Activated naive CD4-positive, alpha-beta T cell treated with anti-CD3 and anti-CD28 coated beads, Interleukin-2, amount 10 ng/mL, durations not matched to agents 7 days and 5 days (primary cell): ENCODE measurements at regions not wholly inside any gene's neighbourhood (a gene's known extent, or its start where the extent isn't known, plus 50 kb on each side); places are given as distances from the start of the nearest gene placed in this dataset.

Experiments
- CTCF ChIA-PET: fragments of 350-600 bp; sonication (Branson Sonifier 250); formaldehyde crosslinking; loops from one replicate; lab custom pipeline; 2021; ENCODE audit warnings: antibody characterized with exemption; lab: Charles Lee
- DNase-seq: peaks from one replicate; pipeline ENCODE4 v3.0.0-alpha.2; 2020
- H3K27ac Mint-ChIP-seq: one replicate; pipeline ENCODE4 v1.8.0; 2021; ENCODE audit warnings: mild to moderate bottlenecking, moderate library complexity, mixed read lengths
- H3K27me3 Mint-ChIP-seq: one replicate; pipeline ENCODE4 v1.8.0; 2021; ENCODE audit warnings: mild to moderate bottlenecking, mixed read lengths
- H3K36me3 Mint-ChIP-seq: one replicate; pipeline ENCODE4 v1.8.0; 2021; ENCODE audit warnings: mixed read lengths
- H3K4me1 Mint-ChIP-seq: one replicate; pipeline ENCODE4 v1.8.0; 2021; ENCODE audit warnings: mixed read lengths
- H3K4me3 Mint-ChIP-seq: one replicate; pipeline ENCODE4 v1.8.0; 2021; ENCODE audit warnings: mild to moderate bottlenecking, moderate library complexity, mixed read lengths
- H3K9me3 Mint-ChIP-seq: one replicate; pipeline ENCODE4 v1.8.0; 2021; ENCODE audit warnings: mixed read lengths

DNA sequence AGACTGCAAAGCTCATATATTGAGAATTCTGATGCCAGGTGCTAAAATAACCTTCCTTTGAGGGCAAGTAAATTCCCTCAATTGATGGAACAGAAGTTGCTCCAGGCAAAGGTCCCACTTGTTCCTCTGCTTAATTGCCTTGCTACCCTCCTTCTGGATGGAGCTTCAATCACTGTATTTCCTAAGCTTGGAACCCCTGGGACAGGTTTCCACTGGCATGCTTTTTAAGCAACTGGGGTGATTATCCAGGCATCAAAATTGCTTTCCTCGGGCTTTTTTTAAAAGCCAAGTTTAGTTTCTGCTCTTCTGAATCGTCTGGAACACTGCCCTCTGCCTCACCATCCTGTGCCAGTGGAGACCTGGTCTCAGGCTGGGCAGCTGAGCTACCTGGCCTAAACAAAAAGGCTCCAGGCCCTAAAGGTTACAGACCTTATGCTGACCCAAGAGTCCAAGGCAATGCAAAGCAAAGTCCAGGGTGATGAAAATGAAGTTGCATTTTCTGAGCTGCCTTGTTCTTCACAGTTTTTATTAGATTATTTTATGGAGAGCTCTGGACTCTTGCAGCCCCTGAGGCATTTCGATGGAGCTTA lies 167.9 kb upstream of the CD180 start:
- no peak overlapping the region for H3K27ac Mint-ChIP-seq
- H3K4me3 Mint-ChIP-seq = no peak overlapping the region
- peaks cover 8% of the 10 kb centered on the region for H3K4me1 Mint-ChIP-seq
- CTCF ChIA-PET = interaction anchor here (0.8 kb wide), 1 partner anchor 573 kb away, joined by 3 read pairs; no protein-coding TSS in a partner anchor
- H3K9me3 Mint-ChIP-seq = no peaks in the 10 kb centered on the region
- H3K27me3 Mint-ChIP-seq = peaks cover 3% of the 10 kb centered on the region
- no peak for DNase-seq
- no peaks in the 10 kb centered on the region for H3K36me3 Mint-ChIP-seq

DNA sequence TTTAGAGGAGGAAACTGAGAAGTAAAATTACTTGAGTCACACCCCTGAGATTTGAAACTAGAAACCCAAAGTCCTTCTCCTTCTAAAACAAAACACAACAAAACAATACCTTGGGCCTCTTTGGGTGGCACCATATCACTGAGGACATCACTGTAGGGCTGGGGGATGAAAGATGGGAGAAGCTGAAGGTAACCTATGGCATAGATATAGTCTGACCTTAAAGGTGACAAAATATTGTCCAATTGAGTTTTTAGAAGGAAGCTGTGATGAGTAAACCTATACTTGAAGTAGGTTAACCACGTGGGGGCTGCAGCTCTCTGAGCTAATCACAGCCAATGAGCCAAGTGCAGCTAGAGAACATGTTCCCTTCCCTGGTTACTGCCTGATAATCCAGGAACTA lies 167.4 kb upstream of the CD180 start:
- no peaks in the 10 kb centered on the region for H3K9me3 Mint-ChIP-seq
- DNase-seq = no peak
- CTCF ChIA-PET = no interaction called here
- no peak overlapping the region for H3K27ac Mint-ChIP-seq
- H3K4me1 Mint-ChIP-seq = peaks cover 8% of the 10 kb centered on the region
- H3K36me3 Mint-ChIP-seq = no peaks in the 10 kb centered on the region
- no peak overlapping the region for H3K4me3 Mint-ChIP-seq
- H3K27me3 Mint-ChIP-seq = peaks cover 3% of the 10 kb centered on the region

DNA sequence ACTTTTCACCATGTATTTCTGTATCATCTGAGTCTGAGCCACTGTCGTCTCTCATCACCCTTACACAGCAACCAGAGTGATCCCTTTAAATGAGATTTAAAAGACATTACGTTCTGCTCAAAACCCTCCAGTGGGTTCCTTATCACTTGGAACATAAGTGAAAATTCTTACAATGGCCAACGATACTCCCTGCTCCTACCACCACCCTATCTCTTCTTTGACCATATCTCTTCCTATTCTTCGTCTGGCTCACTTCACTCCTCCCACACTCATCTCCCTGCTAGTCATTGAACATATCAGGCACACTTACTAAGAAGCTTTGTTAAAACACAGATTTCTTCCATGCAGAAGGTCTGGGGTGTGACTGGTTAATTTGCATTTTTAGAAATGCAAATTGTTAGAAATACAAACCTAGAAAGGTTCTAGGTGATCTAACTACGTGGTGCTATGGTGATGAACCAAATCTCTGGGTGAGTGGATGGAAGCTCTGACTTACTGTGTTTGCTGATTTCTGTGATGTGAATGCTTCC lies 166.6 kb upstream of the CD180 start:
- H3K4me3 Mint-ChIP-seq = no peak overlapping the region
- no peaks in the 10 kb centered on the region for H3K9me3 Mint-ChIP-seq
- CTCF ChIA-PET = no interaction called here
- no peaks in the 10 kb centered on the region for H3K36me3 Mint-ChIP-seq
- H3K4me1 Mint-ChIP-seq = peaks cover 8% of the 10 kb centered on the region
- no peak overlapping the region for H3K27ac Mint-ChIP-seq
- H3K27me3 Mint-ChIP-seq = peaks cover 3% of the 10 kb centered on the region
- DNase-seq = no peak

DNA sequence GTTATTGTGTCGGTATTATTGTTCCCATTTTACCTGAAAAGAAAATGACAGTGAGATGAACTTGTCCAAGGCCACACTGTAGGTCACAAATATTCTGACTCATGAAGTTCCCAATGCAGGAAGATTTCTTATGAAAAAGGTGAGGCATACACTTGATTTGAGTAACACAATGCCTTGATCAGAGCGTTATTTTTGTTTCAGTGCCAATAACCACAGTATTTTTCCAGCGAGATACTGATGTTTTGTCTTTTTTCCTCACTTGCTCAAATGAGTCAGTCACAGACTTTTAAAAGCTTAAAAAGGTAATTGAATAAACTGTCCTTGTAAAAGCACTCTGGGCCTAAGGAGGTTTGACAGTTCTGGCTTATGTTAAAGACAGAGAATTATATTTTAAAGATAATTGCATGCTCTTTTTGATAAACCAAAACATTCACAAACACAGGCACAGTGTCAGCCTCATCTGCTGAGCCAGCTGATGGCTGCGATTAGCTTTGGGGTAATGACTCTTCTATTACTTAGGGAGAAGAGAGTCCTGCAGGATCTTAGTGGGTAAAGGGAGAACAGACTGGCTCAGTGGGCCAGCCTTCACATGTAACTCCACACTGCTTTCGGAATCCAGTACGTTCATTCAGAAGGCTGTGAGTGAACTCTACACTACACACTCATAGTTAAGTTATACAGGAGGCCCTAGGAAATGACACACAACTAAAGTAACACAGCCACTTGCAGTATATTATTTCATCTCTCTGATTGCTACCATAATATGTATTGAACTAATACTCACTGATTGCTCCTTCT lies 165.5 kb upstream of the CD180 start:
- no peaks in the 10 kb centered on the region for H3K36me3 Mint-ChIP-seq
- CTCF ChIA-PET = no interaction called here
- no peak for DNase-seq
- no peaks in the 10 kb centered on the region for H3K9me3 Mint-ChIP-seq
- no peak overlapping the region for H3K27ac Mint-ChIP-seq
- no peak overlapping the region for H3K4me3 Mint-ChIP-seq
- H3K4me1 Mint-ChIP-seq = peaks cover 8% of the 10 kb centered on the region
- H3K27me3 Mint-ChIP-seq = peaks cover 3% of the 10 kb centered on the region

DNA sequence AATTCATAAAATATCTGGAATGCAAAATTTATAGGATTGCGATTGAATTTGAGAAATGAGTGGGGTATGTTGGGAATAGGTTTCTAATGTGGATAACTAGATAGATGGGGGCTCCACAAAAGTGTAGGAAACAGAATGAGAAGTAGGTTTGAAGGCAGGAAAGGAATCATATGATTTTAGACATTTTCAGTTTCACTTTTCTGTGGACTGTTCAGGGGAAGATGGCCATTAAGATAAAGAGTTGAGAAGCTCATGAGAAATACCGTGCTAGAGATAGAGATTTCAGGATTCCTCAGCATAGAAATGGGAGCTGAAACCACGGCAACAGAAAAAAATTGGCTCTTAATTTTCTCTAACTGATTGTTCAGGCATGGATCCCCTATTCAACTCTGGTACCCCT lies 163.4 kb upstream of the CD180 start:
- H3K9me3 Mint-ChIP-seq = no peaks in the 10 kb centered on the region
- peaks cover 8% of the 10 kb centered on the region for H3K4me1 Mint-ChIP-seq
- H3K27me3 Mint-ChIP-seq = peaks cover 5% of the 10 kb centered on the region
- H3K27ac Mint-ChIP-seq = no peak overlapping the region
- no peak overlapping the region for H3K4me3 Mint-ChIP-seq
- H3K36me3 Mint-ChIP-seq = no peaks in the 10 kb centered on the region
- DNase-seq = no peak
- CTCF ChIA-PET = no interaction called here

DNA sequence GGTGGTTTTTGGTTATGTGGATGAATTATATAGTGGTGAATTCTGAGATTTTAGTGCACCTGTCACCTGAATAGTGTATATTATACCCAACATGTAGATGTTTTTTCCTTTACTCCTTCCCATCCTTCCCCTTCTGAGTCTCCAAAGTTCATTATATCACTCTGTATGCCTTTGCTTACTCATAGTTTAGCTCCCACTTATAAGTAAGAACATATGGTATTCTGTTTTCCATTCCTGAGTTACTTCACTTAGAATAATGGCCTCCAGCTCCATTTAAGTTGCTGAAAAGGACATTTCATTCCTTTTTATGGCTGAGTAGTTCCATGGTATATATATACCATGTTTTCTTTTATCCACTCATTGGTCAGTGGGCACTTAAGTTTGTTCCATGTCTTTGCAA lies 161.6 kb upstream of the CD180 start:
- Mint-ChIP-seq H3K9me3 (no peaks in the 10 kb centered on the region), H3K27ac (no peak overlapping the region), H3K4me3 (no peak overlapping the region), H3K36me3 (no peaks in the 10 kb centered on the region), H3K4me1 (peaks cover 8% of the 10 kb centered on the region), H3K27me3 (peaks cover 5% of the 10 kb centered on the region)
- CTCF ChIA-PET = no interaction called here
- DNase-seq = no peak

DNA sequence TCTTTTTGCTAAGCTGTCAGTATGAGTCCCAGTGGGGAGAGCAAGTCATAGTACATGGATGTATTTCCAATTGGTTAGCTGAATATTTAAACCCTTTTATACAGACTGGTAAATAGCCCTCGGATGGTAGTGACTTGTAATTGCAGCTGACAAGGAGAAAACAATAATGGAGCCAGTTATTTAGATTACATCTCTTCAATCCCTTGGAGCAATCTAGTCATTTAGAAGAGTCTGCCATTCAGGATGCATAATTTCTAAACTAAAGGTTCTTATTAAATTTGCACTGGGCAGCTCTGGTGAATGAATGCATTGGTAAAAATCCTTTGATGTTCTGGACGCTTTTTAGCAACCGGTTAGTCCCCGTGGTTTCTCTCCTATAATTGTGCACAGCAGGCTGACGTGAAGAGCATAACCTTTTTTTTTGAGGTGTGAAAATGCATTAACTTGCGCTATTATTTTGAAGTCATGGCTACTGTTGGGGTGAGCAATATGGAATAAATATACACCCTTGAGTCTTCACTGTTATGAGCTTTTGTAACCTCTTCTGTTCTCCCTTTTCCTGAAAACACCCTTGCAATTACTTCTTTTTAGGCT lies 158.6 kb upstream of the CD180 start:
- no peaks in the 10 kb centered on the region for H3K36me3 Mint-ChIP-seq
- DNase-seq = no peak
- peaks cover 8% of the 10 kb centered on the region for H3K27me3 Mint-ChIP-seq
- H3K4me3 Mint-ChIP-seq = no peak overlapping the region
- no peak overlapping the region for H3K27ac Mint-ChIP-seq
- H3K4me1 Mint-ChIP-seq = peaks cover 14% of the 10 kb centered on the region
- no peaks in the 10 kb centered on the region for H3K9me3 Mint-ChIP-seq
- CTCF ChIA-PET = interaction anchor here (0.9 kb wide), 1 partner anchor 109 kb away, joined by 3 read pairs; no protein-coding TSS in a partner anchor

DNA sequence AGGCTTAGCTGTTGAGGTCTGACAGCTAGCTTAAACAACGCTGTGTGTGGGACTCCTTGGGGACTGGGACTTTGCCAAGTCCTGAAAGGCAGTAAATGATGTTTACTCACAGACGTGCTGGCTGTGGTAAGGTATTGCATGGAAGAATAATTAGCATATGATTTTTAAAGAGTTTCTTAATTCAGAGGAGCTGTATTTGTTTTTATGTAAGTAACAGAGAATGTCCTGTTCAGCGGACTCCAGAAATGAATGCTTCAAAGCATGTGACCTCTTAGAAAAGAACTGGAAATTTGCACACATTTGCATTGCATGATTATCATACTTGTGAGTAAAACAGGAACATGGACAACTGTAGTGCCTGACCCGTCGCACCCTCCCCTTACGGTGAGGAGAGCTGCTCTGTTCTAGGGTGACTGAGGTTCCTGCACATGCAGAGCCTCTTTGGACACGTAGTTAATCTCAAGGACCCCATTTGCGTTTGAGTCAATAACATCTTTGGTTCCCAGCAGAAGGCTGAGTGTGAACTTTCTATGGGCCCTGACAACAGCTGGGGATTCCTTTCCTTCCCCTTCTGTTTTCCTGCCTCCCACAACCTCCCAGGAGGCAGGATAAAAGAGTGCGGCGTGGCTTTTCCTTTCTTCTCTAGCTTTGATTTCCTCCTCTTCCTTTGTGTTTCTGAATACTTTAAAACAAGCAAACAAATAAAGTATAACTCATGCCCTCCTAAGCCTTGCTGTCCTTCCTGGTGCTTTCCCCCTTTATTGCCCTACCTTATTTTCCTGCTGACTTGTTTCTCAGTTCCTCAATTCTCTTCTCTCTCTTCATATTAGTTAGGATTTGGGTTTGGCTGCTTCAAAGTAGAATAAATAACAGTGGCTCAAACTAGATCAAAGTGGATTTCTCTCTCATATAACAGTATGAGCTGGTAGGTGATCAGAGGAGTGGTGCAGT lies 157.2 kb upstream of the CD180 start:
- H3K4me3 Mint-ChIP-seq = no peak overlapping the region
- peaks cover 8% of the 10 kb centered on the region for H3K27me3 Mint-ChIP-seq
- CTCF ChIA-PET = no interaction called here
- no peak overlapping the region for H3K27ac Mint-ChIP-seq
- H3K36me3 Mint-ChIP-seq = no peaks in the 10 kb centered on the region
- DNase-seq = no peak
- H3K4me1 Mint-ChIP-seq = peaks cover 12% of the 10 kb centered on the region
- no peaks in the 10 kb centered on the region for H3K9me3 Mint-ChIP-seq

DNA sequence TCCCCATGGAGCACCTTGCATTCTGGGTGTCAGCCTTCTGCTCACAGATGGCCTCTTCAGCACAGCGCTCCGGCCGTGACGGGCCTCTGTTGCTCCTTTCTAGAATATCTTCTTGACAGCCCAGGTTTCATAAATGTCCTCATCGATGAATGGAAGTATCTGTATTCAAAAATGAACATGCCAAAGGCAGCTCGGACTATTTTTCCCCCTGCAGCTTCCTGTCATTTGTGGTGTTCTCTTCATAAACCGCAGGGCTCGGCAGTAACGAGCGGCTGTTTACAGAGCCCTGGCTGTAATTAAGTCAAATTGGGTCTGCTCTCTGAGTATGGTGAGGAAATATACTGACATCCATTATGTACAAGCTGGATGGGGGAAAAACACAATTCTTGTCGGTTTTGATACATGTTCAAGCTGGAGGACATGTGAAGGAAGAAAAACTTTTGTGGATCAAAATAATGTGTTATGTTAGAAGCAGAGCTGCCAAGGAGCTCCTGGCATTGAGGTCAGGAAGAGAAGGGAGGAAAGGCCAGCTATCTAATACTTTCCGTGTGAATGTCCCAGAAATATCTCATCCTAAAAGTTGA lies 154.1 kb upstream of the CD180 start:
- H3K4me3 Mint-ChIP-seq = peak overlapping the region; percentile 37
- H3K36me3 Mint-ChIP-seq = no peaks in the 10 kb centered on the region
- H3K27me3 Mint-ChIP-seq = peaks cover 6% of the 10 kb centered on the region
- H3K9me3 Mint-ChIP-seq = no peaks in the 10 kb centered on the region
- CTCF ChIA-PET = interaction anchor here (0.5 to 0.6 kb wide), 2 partner anchors 118 to 300 kb away, joined by 3 read pairs; no protein-coding TSS in a partner anchor
- peak; percentile 37 for DNase-seq
- H3K27ac Mint-ChIP-seq = no peak overlapping the region
- H3K4me1 Mint-ChIP-seq = peaks cover 12% of the 10 kb centered on the region

DNA sequence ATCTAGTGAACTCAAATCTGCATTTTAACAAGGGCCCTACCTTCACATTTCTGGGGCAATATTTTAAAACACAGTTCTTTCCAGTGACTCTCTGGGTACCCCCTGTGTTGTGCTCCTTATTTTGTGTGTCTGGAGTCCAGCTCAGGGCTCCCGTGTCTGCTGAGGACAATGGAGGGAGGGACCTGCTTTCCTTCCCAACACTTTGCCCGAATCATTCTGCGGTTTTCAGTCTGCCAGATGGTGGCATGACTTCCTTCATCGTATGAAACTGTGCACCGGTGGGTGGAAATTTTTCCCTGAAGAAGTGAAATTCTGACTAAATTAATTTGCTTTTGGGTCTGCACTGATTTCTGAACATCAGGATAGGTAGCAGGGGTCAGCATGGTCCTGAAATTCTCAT lies 153.6 kb upstream of the CD180 start:
- Mint-ChIP-seq H3K36me3 (no peaks in the 10 kb centered on the region), H3K9me3 (no peaks in the 10 kb centered on the region), H3K27me3 (peaks cover 6% of the 10 kb centered on the region), H3K4me1 (peaks cover 12% of the 10 kb centered on the region), H3K27ac (no peak overlapping the region), H3K4me3 (peak overlapping the region; percentile 37)
- CTCF ChIA-PET = no interaction called here
- no peak for DNase-seq

DNA sequence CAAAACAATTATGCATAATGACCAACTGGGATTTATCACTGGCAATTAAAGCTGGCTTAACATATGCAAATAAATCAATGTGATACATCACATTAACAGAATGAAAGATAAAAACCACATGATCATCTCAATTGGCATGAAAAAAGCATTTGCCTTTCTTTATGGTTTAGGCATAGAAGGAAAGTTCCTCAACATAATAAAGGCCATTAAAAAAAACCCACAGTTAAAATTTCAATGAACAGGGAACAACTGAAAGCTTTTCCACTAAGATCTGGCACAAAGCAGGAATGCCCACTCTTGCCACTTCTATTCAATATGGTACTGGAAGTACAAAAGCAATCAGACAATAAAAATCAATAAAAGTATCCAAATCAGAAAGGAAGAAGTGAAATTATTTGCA lies 151.2 kb upstream of the CD180 start:
- Mint-ChIP-seq H3K4me3 (no peak overlapping the region), H3K36me3 (no peaks in the 10 kb centered on the region), H3K9me3 (peaks cover 4% of the 10 kb centered on the region), H3K27me3 (peaks cover 13% of the 10 kb centered on the region), H3K4me1 (peaks cover 12% of the 10 kb centered on the region), H3K27ac (no peak overlapping the region)
- DNase-seq = no peak
- CTCF ChIA-PET = no interaction called here

DNA sequence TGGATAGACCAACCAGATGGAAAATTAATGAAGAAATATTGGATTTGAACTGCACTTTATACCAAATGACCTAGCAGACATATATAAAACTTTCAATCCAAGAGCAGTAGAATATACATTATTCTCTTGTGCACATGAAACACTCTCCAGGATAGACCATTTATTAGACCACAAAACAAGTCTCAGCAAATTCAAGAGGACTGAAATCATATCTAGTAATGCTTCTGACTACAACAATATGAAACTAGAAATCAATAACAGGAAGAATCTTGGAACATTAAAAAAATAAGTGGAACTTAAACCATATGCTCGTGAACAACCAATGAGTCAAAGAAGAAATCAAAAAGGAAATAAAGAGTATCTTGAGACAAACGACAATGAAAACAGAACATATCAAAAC lies 150.0 kb upstream of the CD180 start:
- Mint-ChIP-seq H3K36me3 (no peaks in the 10 kb centered on the region), H3K27me3 (peaks cover 10% of the 10 kb centered on the region), H3K27ac (no peak overlapping the region), H3K4me1 (peaks cover 12% of the 10 kb centered on the region), H3K9me3 (peaks cover 4% of the 10 kb centered on the region), H3K4me3 (no peak overlapping the region)
- CTCF ChIA-PET = no interaction called here
- DNase-seq = no peak

DNA sequence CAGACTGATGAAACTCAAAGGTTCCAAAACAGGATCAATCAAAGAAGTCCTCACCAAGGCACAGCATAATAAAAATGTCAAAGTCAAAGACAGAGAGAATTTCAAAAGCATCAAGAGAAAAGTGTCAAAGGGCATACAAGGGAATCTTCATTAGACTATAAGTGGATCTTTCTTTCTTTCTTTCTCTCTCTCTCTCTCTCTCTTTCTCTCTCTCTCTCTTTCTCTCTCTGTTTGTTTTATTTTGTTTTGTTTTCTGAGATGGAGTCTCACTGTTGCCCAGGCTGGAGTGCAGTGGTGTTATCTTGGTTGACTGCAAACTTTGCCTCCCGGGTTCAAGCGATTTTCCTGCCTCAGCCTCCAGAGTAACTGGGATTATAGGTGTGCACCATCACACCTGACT lies 148.3 kb upstream of the CD180 start:
- H3K27me3 Mint-ChIP-seq = peaks cover 10% of the 10 kb centered on the region
- CTCF ChIA-PET = no interaction called here
- no peak overlapping the region for H3K4me3 Mint-ChIP-seq
- DNase-seq = no peak
- peaks cover 4% of the 10 kb centered on the region for H3K9me3 Mint-ChIP-seq
- H3K36me3 Mint-ChIP-seq = no peaks in the 10 kb centered on the region
- no peaks in the 10 kb centered on the region for H3K4me1 Mint-ChIP-seq
- H3K27ac Mint-ChIP-seq = no peak overlapping the region
